HG02970 (cell line): ENCODE measurements at regions not wholly inside any gene's neighbourhood (a gene's known extent, or its start where the extent isn't known, plus 50 kb on each side); places are given as distances from the start of the nearest gene placed in this dataset.
"Not testable (repeated sequence)": the region's sequence is repeated elsewhere in the genome, so short reads cannot be mapped to it uniquely, and the experiment has no call there.

Experiments
- ATAC-seq: cut with Tn5 transposase; IDR thresholded peaks from one replicate; pipeline ENCODE4 v1.9.1; 2021; ENCODE audit warnings: mild to moderate bottlenecking, moderate library complexity, moderate number of reproducible peaks; ENCODE audit not compliant: unreplicated experiment, low FRiP score

GRCh38 chr7:29649028-29649716 is 85.5 kb downstream of the PRR15 start:
- no peak for ATAC-seq

DNA sequence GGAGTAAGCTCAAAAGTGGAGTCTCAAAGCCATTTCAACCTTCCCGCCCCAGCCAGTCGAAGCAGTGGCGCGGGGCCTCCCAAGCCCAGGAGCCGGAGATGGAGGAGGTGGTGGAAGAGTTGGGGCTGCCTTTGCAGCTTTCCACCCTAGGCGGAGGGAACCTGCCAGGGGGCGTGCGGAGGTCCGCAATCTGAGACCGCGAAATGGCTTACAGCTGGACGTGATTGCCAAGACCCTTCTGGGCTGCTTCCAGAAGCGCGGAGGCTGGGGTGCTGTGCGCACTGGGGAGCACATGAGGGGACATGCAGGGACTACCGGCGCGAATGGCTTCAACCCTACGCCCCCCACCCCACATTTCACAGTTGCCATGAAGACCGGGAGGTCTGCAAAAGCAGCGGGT is 86.2 kb downstream of the PRR15 start:
- no peak for ATAC-seq

DNA sequence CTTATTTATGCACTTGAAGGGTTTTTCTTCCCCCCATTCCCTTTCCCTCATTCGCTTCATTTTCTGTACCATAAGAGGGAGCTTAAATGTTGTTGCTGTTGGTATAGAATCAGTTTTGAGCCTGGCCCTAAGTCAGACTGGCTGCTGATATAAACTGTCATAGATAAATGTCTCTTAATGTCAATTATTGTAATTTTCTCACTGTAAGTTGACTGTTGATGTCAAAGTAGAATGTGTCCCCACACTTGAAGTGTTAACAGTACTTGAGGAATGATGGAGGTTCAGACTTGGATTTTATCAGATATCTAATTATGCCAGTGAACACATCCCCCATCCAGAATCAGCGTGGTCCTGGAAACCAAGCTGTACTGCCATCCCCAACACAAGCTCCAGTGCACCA is 87.8 kb downstream of the PRR15 start:
- no peak for ATAC-seq

DNA sequence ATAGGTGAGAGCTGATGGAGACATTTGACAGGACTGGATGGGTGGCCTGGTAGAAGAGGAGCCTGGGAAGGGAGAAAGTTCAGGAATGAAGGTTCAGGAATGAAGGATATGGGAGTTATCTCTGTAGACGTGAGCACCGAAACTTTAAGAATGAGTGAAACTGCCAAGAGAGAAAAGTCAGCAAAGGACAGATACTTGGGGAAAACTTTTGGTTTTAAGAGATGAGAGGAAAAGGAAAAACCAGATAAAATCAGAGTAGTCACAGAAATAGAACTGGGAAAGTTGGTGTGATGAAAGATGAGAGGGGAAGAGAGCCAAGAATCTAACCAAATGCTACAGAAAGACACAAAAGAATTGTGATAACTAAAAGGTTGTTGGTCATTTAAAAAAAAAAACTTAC is 88.9 kb downstream of the PRR15 start:
- ATAC-seq, result no peak

DNA sequence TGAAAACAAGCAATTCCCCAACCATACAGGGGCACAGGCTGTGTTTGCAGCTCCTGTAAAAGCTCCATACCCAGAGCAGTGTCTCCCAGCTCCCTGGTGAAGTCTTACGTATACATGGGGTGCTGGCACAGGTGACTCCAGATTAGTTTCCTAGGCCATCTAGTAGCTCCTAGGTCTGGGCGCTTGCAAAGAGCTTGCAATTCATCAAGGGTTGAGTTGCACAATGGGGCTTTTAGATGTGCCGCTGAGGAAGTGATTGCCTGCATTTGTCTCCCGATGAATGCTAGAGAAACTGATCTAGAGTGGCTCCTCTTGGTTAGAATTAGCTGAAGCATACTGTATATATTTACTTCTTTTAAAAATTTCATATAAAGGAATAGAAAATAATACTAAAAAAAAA is 90.7 kb downstream of the PRR15 start:
- ATAC-seq, result not testable (repeated sequence)

DNA sequence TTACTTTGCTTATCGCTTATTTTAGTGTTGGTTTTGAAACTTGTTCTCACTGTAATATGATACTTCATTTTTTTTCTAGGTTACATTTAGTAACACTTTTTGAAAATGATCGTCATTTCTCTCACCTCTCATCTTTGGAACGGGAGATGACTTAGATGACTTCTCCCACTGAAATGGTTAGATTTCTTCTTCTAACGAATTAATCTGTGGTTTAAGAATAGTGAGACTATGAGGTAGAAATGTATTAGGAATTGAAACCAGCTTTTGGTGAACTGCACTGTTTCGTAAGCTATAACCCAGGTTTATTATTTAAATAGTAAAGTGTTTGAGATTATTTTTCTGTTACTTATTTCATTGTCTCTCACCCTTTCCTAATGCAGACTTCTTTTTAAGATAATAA is 93.7 kb downstream of the PRR15 start:
- no peak for ATAC-seq

- ATAC-seq, result no peak
Measured at GRCh38 chr7:29657856-29658255, 94.2 kb downstream of the PRR15 start.

DNA sequence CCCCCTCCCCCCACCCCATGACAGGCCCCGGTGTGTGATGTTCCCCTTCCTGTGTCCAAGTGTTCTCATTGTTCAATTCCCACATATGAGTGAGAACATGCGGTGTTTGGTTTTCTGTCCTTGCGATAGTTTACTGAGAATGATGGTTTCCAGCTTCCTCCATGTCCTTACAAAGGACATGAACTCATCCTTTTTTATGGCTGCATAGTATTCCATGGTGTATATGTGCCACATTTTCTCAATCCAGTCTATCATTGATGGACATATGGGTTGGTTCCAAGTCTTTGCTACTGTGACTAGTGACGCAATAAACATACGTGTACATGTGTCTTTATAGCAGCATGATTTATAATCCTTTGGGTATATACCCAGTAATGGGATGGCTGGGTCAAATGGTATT is 95.6 kb downstream of the PRR15 start:
- ATAC-seq, result not testable (repeated sequence)

DNA sequence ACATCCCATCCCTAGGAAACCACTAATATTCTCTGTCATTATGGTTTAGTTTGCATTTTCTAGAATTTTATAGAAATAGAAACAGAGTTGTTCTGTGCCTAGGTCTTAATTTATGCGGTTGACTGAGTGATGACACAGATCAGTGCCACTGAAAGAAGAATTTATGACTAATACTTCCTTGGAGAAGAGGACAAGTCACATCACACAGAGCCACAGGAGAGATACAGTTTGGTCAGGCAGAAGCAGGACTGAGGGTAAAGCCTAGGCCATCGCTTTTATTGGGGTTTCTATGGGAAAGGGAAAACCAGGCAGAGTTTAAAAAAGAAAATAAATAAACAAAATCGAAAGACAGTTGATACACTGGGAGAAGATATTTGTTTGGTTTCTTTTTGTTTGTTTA is 99.3 kb downstream of the PRR15 start:
- ATAC-seq, result not testable (repeated sequence)

- ATAC-seq, result not testable (repeated sequence)
Measured at GRCh38 chr7:29664999-29665398, 101.4 kb downstream of the PRR15 start.

DNA sequence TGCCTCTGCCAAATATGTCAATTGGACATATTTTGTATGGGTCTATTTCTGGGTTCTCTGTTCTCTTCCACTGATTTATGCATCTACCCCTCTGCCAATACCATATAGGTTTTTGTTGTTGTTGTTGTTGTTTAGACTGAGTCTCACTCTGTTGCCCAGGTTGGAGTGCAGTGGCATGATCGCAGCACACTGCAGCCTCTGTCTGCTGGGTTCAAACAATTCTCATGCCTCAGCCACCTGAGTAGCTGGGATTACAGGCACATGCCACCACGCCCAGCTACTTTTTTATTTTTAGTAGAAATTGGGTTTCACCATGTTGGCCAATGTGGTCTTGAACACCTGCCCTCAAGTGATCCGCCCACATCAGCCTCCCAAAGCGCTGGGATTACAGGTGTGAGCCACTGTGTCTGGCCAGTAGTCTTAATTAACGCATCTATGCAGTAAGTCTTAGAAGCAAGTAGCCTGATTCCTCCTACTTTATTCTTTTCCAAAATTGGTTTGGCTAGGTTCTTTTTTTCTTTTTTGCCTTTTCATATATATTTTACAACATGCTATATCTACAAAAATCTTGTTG is 103.5 kb downstream of the PRR15 start:
- ATAC-seq, result not testable (repeated sequence)

DNA sequence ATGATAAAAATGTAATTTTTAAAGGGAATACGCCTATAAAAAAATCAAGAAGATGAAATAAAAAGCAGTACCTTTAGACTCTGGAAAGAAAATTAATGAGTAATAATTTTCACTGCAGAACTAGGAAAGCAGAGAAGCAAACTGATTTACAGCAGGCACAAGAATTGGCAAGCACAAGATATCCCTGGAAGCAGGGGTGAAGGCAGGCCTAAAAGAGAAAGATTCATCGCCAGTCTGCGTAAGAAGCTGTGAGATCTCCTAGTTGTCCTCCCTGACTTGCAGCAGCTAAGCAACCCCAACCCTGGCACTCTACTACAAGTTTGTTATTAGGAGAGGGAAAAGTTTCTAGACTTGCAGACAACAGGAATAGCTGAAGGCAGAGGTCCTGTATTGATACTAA is 107.7 kb downstream of the PRR15 start:
- not testable (repeated sequence) for ATAC-seq

GRCh38 chr7:29673635-29674034 is 110.0 kb downstream of the PRR15 start:
- ATAC-seq, result not testable (repeated sequence)

GRCh38 chr7:29674626-29675025 is 111.0 kb downstream of the PRR15 start:
- ATAC-seq, result not testable (repeated sequence)

DNA sequence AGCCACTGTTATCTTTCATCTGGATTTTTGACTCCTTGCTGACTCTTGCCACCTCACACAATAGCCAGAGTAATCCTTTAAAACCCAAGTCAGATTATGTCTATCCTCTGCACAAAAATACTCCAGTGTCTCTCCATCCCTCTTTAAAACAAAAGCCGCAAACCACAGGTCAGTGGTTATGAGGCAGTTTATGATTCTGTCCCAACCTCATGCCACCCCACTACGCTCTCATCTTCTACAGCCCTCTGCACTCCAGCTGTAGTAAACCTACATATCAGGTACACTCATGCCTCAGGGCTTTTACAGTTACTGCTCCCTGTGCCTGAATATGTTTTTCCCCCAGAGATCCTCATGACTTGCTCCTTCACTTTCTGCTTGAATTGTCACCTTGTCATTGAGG is 113.6 kb downstream of the PRR15 start:
- not testable (repeated sequence) for ATAC-seq

- not testable (repeated sequence) for ATAC-seq
Measured at GRCh38 chr7:29679963-29680362, 116.3 kb downstream of the PRR15 start.

- not testable (repeated sequence) for ATAC-seq
Measured at GRCh38 chr7:29680601-29681000, 117.0 kb downstream of the PRR15 start.

DNA sequence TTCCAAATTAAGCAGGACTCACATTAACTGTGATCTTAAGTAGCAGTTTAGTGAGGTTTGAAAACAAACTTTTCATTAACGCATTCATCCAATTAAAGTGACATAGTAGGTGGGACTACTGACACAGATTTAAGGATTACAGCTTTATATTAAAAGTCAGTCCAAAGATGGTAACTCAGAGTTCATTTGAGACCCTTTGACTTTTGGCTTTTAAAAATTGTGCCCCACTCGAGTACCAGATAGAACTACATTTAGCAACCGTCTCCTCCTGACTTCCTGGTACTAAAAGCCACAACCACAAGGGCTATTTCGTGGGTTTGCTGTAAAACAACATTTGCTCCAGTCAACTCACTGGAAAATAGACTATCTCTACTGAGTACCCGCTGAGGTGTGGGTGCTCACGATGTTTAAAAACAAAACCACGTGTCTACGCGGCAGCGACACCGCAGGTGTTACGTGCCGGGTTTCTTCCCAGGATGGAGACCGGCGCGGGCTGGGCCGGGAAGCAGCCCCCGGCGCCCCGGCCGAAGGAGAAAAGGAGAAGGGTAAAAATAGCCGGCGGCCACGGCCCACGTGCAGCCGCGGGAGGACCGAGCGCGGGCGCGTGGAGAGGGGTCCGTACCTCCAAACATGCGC is 120.6 kb downstream of the PRR15 start:
- ATAC-seq, result peak; percentile 21

DNA sequence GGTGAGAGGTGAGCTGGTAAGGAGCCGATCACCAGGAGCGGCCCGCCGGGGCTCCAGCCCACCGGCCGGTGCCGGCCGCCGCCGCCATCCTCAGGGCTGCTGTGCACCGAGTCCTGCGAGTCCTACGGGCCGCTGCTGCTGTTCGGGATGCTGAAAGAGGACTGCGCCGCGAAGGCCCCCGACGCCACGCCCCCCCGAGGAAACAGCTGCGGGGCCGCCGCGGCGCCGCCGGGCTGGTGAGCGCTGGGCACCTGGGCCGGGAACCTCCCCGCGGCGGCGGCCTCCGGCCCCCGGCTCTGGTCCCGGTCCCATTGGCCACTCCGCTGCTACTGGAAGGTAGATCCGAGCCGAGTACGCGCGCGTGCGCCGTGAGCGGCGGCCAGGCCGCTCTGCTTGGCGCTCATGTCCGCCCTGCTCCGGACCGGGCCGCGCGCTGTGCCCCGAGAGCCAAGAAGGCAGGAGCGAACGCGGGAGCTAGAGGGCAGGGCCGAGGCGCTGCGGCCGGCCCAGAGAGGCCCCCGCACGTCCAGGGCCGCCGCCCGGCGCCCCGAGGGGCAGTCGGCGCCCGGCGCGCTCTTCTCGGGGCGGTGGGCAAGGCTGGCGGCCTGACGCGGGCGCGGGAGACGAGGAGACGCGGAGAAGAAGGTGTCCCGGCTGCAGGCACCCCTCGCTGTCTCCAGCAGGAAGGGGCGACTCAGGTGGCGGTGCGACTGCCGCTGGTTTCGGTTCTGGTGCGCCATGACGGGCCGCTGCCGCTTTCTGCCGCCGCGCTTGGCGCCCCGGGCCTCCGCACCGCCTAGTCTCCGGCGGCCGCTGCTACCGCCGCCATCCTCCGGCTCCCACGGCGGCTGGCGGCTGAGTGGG is 121.3 kb upstream of the WIPF3 start:
- ATAC-seq, result peak; percentile 62

- ATAC-seq, result not testable (repeated sequence)
Measured at GRCh38 chr7:29685651-29686271, 120.5 kb upstream of the WIPF3 start.
